Heart left ventricle (tissue), 16 donors: ENCODE measurements at regions not wholly inside any gene's neighbourhood (a gene's known extent, or its start where the extent isn't known, plus 50 kb on each side); places are given as distances from the start of the nearest gene placed in this dataset.
"Not testable (repeated sequence)": the region's sequence is repeated elsewhere in the genome, so short reads cannot be mapped to it uniquely, and the experiment has no call there.

Experiments
- ATAC-seq, 4 donors: fragments of 200-7000 bp; cut with Tn5 transposase; one replicate each; pipeline ENCODE4 v1.9.1; 2020 to 2022; ENCODE audit warnings: moderate library complexity in 4 of 4, mild to moderate bottlenecking in 3 of 4, moderate number of reproducible peaks in 1 of 4
- DNase-seq, 5 donors: peaks; one replicate each; pipeline ENCODE4 v3.0.0-alpha.2; 2020
- H3K27ac ChIP-seq, 12 donors: fragments of 200-600 bp; sonication (generic) in 4 of 12; one replicate each; pipeline versions ENCODE4 v1.5.0 to v1.8.0; 2016 to 2022; ENCODE audit warnings: mild to moderate bottlenecking in 2 of 12
- H3K27me3 ChIP-seq, 9 donors: fragments of 200-600 bp; sonication (generic) in 2 of 9; one replicate each; pipeline versions ENCODE4 v1.5.1 to v1.8.0; 2016 to 2022; ENCODE audit warnings: mild to moderate bottlenecking in 3 of 9
- H3K36me3 ChIP-seq, 9 donors: fragments of 200-600 bp; sonication (generic) in 2 of 9; one replicate each; pipeline versions ENCODE4 v1.5.0 to v1.8.0; 2018 to 2022; ENCODE audit warnings: mild to moderate bottlenecking in 2 of 9
- H3K4me1 ChIP-seq, 12 donors: fragments of 200-600 bp; sonication (generic) in 4 of 12; one replicate each; pipeline versions ENCODE4 v1.5.0 to v1.8.0; 2016 to 2022; ENCODE audit warnings: mild to moderate bottlenecking in 3 of 12
- H3K4me3 ChIP-seq, 12 donors: fragments of 200-600 bp; sonication (generic) in 4 of 12; one replicate each; pipeline versions ENCODE4 v1.5.0 to v1.8.0; 2017 to 2022; ENCODE audit warnings: mild to moderate bottlenecking in 9 of 12, moderate library complexity in 4 of 12
- H3K9me3 ChIP-seq, 12 donors: fragments of 200-600 bp; sonication (generic) in 4 of 12; one replicate each; pipeline versions ENCODE4 v1.5.0 to v1.8.0; 2016 to 2022; ENCODE audit warnings: mild to moderate bottlenecking in 1 of 12
- CTCF ChIP-seq, 12 donors: fragments of 200-600 bp; sonication (generic) in 4 of 12; IDR thresholded peaks; one replicate each; pipeline versions ENCODE4 v1.5.0 to v1.8.0; 2018 to 2022; ENCODE audit warnings: antibody characterized with exemption in 12 of 12, mild to moderate bottlenecking in 5 of 12
- POLR2A ChIP-seq, 2 donors: fragments of 450-650 bp; IDR thresholded peaks; one replicate each; pipeline ENCODE4 v1.6.1; 2017; ENCODE audit warnings: antibody characterized with exemption in 2 of 2, mild to moderate bottlenecking in 2 of 2, moderate library complexity in 2 of 2
- WGBS, 4 donors: extraction: QIAGEN DNeasy Blood & Tissue Kit in 2 of 4; methylation state at CpG; one replicate each; pipeline versions ENCODE4 v1.1.5 to v1.1.7; 2013 to 2018; 5-methylcytosine and 5-hydroxymethylcytosine counted together
- intact Hi-C, 10 donors: fragments of 100-400 bp; cut with DNase I; formaldehyde crosslinking; loops; one replicate each; pipeline versions ENCODE4 v1.11.1 to v1.14.2; 2022
- donor health status: ischemic (EF 13 %, LVEDD 7.1; RV severe dilation, severe dysfunction).
- donor health status: healthy with polysubstance abuse.
- donor health status: DM: no; HTN: yes; CAD: no.
- donor health status: DM: no; HTN: no; CAD: no.
- donor health status: ischemic (EF 25% LVEDD 6.9; RV normal size, moderate dysfunction).
- donor health status: ischemic (EF 25% LVEDD 5.7; RV mildly dilated, moderate dysfunction).
- donor health status: healthy.
- donor health status: DM: yes; HTN: yes; CAD: no.
- donor health status: ischemic (EF 35%, LVEDD 5.7; RV mildly dilated, moderate dysfunction).
- donor health status: nonischemic (EF 11% LVEDD 7.7; RV severe dilation, severe dysfunction).
- donor health status: DM: yes; HTN: yes; CAD: no.
- donor health status: PGD.
- donor health status: ischemic (EF 29% LVEDD 5.4; RV normal size, mild dysfunction).
- donor health status: nonischemic (EF 23%, LVEDD 6.1; RV moderate dilation, normal function).

GRCh38 chr1:24251501-24251900, 64.4 kb upstream of the IFNLR1 start:
- no peaks in the 10 kb centered on the region for H3K4me1 ChIP-seq
- H3K27ac ChIP-seq = no peak overlapping the region
- ATAC-seq (no peak), DNase-seq (no peak)
- H3K9me3 ChIP-seq = no peaks in the 10 kb centered on the region
- H3K4me3 ChIP-seq = no peak overlapping the region
- 93 to 97% (median 96%) methylated on average over 2 of the region's 2 CpGs for WGBS, 4 donors
- no peaks in the 10 kb centered on the region for H3K36me3 ChIP-seq
- intact Hi-C loops = no loop called here
- no peaks in the 10 kb centered on the region for H3K27me3 ChIP-seq
- TF ChIP-seq POLR2A (IDR thresholded peaks at IDR 0.05) (no peak), CTCF (IDR thresholded peaks at IDR 0.05) (no peak)

GRCh38 chr1:24250791-24251190, 63.7 kb upstream of the IFNLR1 start:
- no peaks in the 10 kb centered on the region for H3K27me3 ChIP-seq
- no peak for TF ChIP-seq CTCF (IDR thresholded peaks at IDR 0.05)
- no peak for TF ChIP-seq POLR2A (IDR thresholded peaks at IDR 0.05)

GRCh38 chr1:24250224-24250623, 63.1 kb upstream of the IFNLR1 start:
- ATAC-seq (no peak), DNase-seq (no peak)
- H3K27ac ChIP-seq = no peak overlapping the region
- H3K27me3 ChIP-seq = no peaks in the 10 kb centered on the region
- H3K4me1 ChIP-seq = no peaks in the 10 kb centered on the region
- TF ChIP-seq POLR2A (IDR thresholded peaks at IDR 0.05) (no peak), CTCF (IDR thresholded peaks at IDR 0.05) (no peak)
- H3K36me3 ChIP-seq = no peaks in the 10 kb centered on the region
- intact Hi-C loops = no loop called here
- no peak overlapping the region for H3K4me3 ChIP-seq
- no peaks in the 10 kb centered on the region for H3K9me3 ChIP-seq
- 86 to 95% (median 92%) methylated on average over 2 of the region's 2 CpGs for WGBS, 4 donors

More at GRCh38 chr1:24250791-24251190, 63.7 kb upstream of the IFNLR1 start:
- no peak for ATAC-seq
- Histone ChIP-seq H3K36me3 (no peaks in the 10 kb centered on the region), H3K9me3 (no peaks in the 10 kb centered on the region), H3K4me3 (no peak overlapping the region), H3K27ac (no peak overlapping the region), H3K4me1 (no peaks in the 10 kb centered on the region)
- intact Hi-C loops = no loop called here
- no peak for DNase-seq
- 89 to 100% (median 93%) methylated on average over 2 of the region's 2 CpGs for WGBS, 4 donors

- Histone ChIP-seq H3K27ac (no peak overlapping the region), H3K4me3 (no peak overlapping the region), H3K27me3 (no peaks in the 10 kb centered on the region), H3K36me3 (no peaks in the 10 kb centered on the region), H3K4me1 (no peaks in the 10 kb centered on the region), H3K9me3 (no peaks in the 10 kb centered on the region)
- WGBS, 4 donors = 84 to 96% (median 89%) methylated on average over 1 of the region's 1 CpG
- ATAC-seq (no peak), DNase-seq (no peak)
- TF ChIP-seq CTCF (IDR thresholded peaks at IDR 0.05) (no peak), POLR2A (IDR thresholded peaks at IDR 0.05) (no peak)
- intact Hi-C loops = no loop called here
These were observed 61.8 kb upstream of the IFNLR1 start for GRCh38 chr1:24248859-24249258.

GRCh38 chr1:24247337-24247736, 60.2 kb upstream of the IFNLR1 start:
- H3K9me3 ChIP-seq, intact Hi-C loops, H3K36me3 ChIP-seq, H3K27me3 ChIP-seq, ATAC-seq, H3K27ac ChIP-seq, H3K4me1 ChIP-seq, DNase-seq, H3K4me3 ChIP-seq: not testable (repeated sequence)
- 73 to 84% (median 76%) methylated on average over 7 of the region's 7 CpGs for WGBS, 4 donors
